ENCODE measurements at regions not wholly inside any gene's neighbourhood (a gene's known extent, or its start where the extent isn't known, plus 50 kb on each side); places are given as distances from the start of the nearest gene placed in this dataset.

- TF ChIP-seq ARNTL (CRISPR knock-in tag; IDR thresholded peaks at IDR 0.05; ENCODE audit: borderline replicate concordance, low read depth) = no peak
Measured at GRCh38 chr3:102194001-102194400, 240.8 kb upstream of the ZPLD1 start (continued).

- ATAC-seq = no peak
- TF ChIP-seq ESRRG (CRISPR knock-in tag; IDR thresholded peaks at IDR 0.05) = no peak
- TF ChIP-seq ARNTL (CRISPR knock-in tag; IDR thresholded peaks at IDR 0.05; ENCODE audit: borderline replicate concordance, low read depth) = no peak
- no peak for TF ChIP-seq ZNF8 (CRISPR knock-in tag; IDR thresholded peaks at IDR 0.05)
- TF ChIP-seq ZC3H10 (CRISPR knock-in tag; IDR thresholded peaks at IDR 0.05) = no peak
- TF ChIP-seq GLIS3 (CRISPR knock-in tag; IDR thresholded peaks at IDR 0.05) = no peak
- TF ChIP-seq PATZ1 (CRISPR knock-in tag; IDR thresholded peaks at IDR 0.05; ENCODE audit: borderline replicate concordance) = no peak
- TF ChIP-seq ZFP3 (CRISPR knock-in tag; IDR thresholded peaks at IDR 0.05) = no peak
Measured at GRCh38 chr3:102194760-102195159, 240.1 kb upstream of the ZPLD1 start.

GRCh38 chr3:102195198-102195948 is 239.4 kb upstream of the ZPLD1 start:
- TF ChIP-seq CSRNP3 (CRISPR knock-in tag; IDR thresholded peaks at IDR 0.05) (no peak), ISL1 (CRISPR knock-in tag; IDR thresholded peaks at IDR 0.05) (no peak), POU6F1 (CRISPR knock-in tag; IDR thresholded peaks at IDR 0.05; ENCODE audit: borderline replicate concordance, low read depth) (no peak), TSHZ2 (CRISPR knock-in tag; IDR thresholded peaks at IDR 0.05) (no peak)
- ATAC-seq = no peak

- TF ChIP-seq SNAI2 (CRISPR knock-in tag; IDR thresholded peaks at IDR 0.05) = no peak
- ATAC-seq = no peak
Measured at GRCh38 chr3:102200126-102200525, 234.7 kb upstream of the ZPLD1 start.

- no peak for ATAC-seq
- TF ChIP-seq TSHZ2 (CRISPR knock-in tag; IDR thresholded peaks at IDR 0.05) (no peak), SNAI2 (CRISPR knock-in tag; IDR thresholded peaks at IDR 0.05) (no peak), CSDC2 (CRISPR knock-in tag; IDR thresholded peaks at IDR 0.05) (no peak), ESRRG (CRISPR knock-in tag; IDR thresholded peaks at IDR 0.05) (no peak), PATZ1 (CRISPR knock-in tag; IDR thresholded peaks at IDR 0.05; ENCODE audit: borderline replicate concordance) (no peak), ZFP30 (CRISPR knock-in tag; IDR thresholded peaks at IDR 0.05) (no peak), ZC3H10 (CRISPR knock-in tag; IDR thresholded peaks at IDR 0.05) (no peak), BACH2 (CRISPR knock-in tag; IDR thresholded peaks at IDR 0.05; ENCODE audit: borderline replicate concordance) (no peak), ZNF70 (CRISPR knock-in tag; IDR thresholded peaks at IDR 0.05) (no peak)
Measured at GRCh38 chr3:102200560-102200959, 234.3 kb upstream of the ZPLD1 start.
